AG04450 (cell line): ENCODE measurements at regions not wholly inside any gene's neighbourhood (a gene's known extent, or its start where the extent isn't known, plus 50 kb on each side); places are given as distances from the start of the nearest gene placed in this dataset.

ENCODE experiments used
- CTCF ChIA-PET: fragments of 300-600, 350-600 bp; formaldehyde crosslinking; extraction: SDS; loops from one replicate; lab custom pipeline; 2022; ENCODE audit warnings: antibody characterized with exemption, inconsistent platforms; lab: Charles Lee
- POLR2A ChIA-PET: fragments of 350-600 bp; formaldehyde crosslinking; extraction: SDS; loops from one replicate; lab custom pipeline; 2021; ENCODE audit warnings: antibody characterized with exemption, inconsistent platforms; lab: Yijun Ruan, JAX
- DNase-seq: peaks from one replicate; pipeline ENCODE4 v3.0.0-alpha.2; 2011; ENCODE audit warnings: low read depth, low spot score
- H3K27ac ChIP-seq: one replicate; pipeline ENCODE4 v1.5.1; 2012; ENCODE audit warnings: low read depth, low read length, control low read depth
- H3K27me3 ChIP-seq: one replicate; pipeline ENCODE4 v1.6.0; 2012; ENCODE audit warnings: low read length; ENCODE audit not compliant: control insufficient read depth, insufficient read depth
- H3K4me3 ChIP-seq: 2 replicates; pipeline ENCODE4 v1.5.1; 2011; ENCODE audit warnings: mild to moderate bottlenecking, low read depth, low read length, control low read depth
- H3K9me3 ChIP-seq: 2 replicates; pipeline ENCODE4 v1.5.1; 2012; ENCODE audit warnings: low read length; ENCODE audit not compliant: control insufficient read depth, insufficient read depth
- TF ChIP-seq, protein P1 (sequence below): IDR thresholded peaks from 2 replicates; pipeline ENCODE4 v1.5.1; 2011; ENCODE audit warnings: low read depth, low read length, control low read depth, inconsistent platforms

DNA sequence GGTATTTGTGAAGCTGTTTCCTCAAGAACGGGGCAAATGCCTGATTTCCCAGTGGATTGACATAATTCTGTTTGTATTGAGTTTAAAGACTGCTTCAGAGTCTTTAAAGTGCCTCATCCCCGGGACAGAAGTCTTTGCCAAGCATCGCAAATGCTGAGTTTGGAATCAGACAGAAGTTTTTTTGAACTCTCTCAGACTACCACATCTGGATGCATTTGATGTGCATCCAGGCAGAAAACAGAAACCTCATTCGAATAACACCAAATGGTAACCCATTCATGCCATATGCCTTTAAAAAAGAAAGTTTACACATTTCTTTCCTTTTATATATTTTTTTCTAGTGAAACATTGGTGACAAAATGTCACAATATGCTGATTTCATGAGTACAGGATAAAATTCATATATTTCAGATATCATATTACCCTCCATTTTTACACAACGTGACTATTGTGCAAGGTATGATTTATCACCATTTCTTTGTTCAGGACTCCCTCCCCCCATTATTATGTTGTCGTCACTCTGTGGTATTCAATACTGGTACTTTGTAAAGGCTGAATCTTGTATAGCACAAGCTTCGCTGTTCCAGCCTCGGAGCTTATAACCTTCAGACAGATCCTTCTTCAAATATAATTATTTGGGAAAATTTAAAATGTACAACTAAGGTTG is 91.1 kb downstream of the ZNF608 start:
- TF ChIP-seq, protein P1, sequence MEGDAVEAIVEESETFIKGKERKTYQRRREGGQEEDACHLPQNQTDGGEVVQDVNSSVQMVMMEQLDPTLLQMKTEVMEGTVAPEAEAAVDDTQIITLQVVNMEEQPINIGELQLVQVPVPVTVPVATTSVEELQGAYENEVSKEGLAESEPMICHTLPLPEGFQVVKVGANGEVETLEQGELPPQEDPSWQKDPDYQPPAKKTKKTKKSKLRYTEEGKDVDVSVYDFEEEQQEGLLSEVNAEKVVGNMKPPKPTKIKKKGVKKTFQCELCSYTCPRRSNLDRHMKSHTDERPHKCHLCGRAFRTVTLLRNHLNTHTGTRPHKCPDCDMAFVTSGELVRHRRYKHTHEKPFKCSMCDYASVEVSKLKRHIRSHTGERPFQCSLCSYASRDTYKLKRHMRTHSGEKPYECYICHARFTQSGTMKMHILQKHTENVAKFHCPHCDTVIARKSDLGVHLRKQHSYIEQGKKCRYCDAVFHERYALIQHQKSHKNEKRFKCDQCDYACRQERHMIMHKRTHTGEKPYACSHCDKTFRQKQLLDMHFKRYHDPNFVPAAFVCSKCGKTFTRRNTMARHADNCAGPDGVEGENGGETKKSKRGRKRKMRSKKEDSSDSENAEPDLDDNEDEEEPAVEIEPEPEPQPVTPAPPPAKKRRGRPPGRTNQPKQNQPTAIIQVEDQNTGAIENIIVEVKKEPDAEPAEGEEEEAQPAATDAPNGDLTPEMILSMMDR: no peak
- CTCF ChIA-PET: no interaction called here
- Histone ChIP-seq H3K27ac (no peak overlapping the region), H3K9me3 (no peaks in the 10 kb centered on the region), H3K27me3 (no peaks in the 10 kb centered on the region), H3K4me3 (no peak overlapping the region; the same call in 1 of the 2 replicates)
- DNase-seq: no peak
- POLR2A ChIA-PET: no interaction called here

DNA sequence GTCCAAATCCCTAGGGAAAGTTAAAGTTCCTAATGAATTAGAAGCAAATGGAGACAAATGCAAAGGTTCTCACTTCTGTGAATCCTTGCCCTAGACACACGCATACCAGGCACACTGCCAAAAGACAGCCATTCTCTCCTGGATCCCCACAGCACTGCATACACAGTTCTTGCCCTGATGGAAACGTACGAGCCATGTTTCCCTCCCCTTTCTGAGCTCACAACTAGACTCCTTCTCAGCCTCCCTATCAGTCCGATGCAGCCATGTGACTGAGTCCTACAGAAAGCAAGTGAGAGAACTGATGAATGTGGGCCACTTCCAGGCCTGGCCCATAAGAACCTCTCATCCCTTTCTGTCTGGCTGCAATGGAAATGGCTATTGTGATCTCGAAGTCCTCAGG is 92.0 kb downstream of the ZNF608 start:
- no peak for DNase-seq
- Histone ChIP-seq H3K27ac (no peak overlapping the region), H3K4me3 (no peak overlapping the region), H3K9me3 (no peaks in the 10 kb centered on the region), H3K27me3 (no peaks in the 10 kb centered on the region)
- CTCF ChIA-PET: no interaction called here
- TF ChIP-seq, protein P1: no peak
- POLR2A ChIA-PET: no interaction called here

DNA sequence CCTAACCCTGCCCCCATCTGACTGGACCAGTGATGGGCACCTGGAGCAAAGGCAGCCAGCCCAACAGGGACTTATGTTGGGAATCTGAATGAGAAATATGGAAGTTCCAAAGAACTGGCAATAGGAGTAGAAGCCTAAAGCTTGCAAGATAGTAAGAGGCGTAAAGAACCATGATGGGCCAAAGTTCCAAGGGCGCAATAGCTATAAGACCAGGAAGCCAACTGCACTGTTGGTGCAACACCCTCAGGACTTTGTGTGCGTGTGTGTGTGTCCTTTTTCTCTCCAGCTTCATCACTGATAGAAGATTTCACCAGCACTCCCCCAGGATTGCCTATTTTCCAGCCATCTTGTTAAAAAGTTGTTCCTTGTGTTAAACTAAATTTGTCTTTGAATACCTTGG is 92.8 kb downstream of the ZNF608 start:
- Histone ChIP-seq H3K27me3 (no peaks in the 10 kb centered on the region), H3K27ac (no peak overlapping the region), H3K4me3 (no peak overlapping the region), H3K9me3 (no peaks in the 10 kb centered on the region)
- no peak for DNase-seq
- CTCF ChIA-PET: no interaction called here
- POLR2A ChIA-PET: no interaction called here
- TF ChIP-seq, protein P1: no peak

DNA sequence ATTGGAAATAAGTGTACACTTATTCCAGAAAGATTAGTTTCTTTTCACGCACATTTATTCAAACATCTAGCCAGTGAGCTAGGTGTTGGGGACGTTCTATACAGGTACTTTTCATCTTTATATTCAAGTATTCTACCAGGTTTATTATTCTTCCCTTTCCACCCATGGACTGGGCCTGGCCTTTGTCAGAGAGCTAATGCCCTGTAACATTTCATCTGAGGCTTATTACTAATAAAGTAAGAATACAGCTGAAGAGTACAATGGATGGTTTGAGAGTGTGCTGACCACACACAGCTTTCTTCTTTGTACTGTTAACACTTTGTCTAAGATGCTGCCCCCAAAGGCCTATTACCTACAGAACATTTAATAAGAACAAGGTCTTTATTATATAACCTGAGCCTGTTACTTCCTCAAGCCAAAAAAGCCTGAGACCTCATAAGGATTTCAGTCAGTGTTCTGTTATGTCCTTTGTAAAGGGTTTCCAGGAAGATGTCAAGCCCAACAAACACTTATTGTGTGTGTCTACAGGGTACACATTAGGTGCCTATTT is 93.5 kb downstream of the ZNF608 start:
- no peak overlapping the region for H3K4me3 ChIP-seq
- H3K27ac ChIP-seq: no peak overlapping the region
- H3K27me3 ChIP-seq: no peaks in the 10 kb centered on the region
- ChIA-PET CTCF (no interaction called here), POLR2A (no interaction called here)
- TF ChIP-seq, protein P1: no peak
- no peak for DNase-seq
- no peaks in the 10 kb centered on the region for H3K9me3 ChIP-seq

DNA sequence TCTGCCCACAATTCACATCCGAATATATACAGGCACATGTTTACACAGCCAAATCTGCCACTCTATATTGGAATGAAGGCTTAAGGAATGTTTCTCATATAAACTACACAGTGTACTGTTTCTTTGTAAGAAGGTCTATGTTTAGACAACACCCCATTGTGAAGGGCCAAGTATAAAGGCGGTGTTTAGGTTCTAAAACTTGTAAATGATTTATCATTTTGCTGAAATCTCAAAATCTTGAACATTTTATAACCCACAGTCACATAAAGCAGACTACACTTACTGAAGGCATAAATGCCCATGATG is 94.0 kb downstream of the ZNF608 start:
- Histone ChIP-seq H3K4me3 (peak overlapping the region; percentile 18; the same call in 1 of the 2 replicates), H3K27me3 (no peaks in the 10 kb centered on the region), H3K9me3 (no peaks in the 10 kb centered on the region), H3K27ac (no peak overlapping the region)
- TF ChIP-seq, protein P1: no peak
- no peak for DNase-seq
- ChIA-PET POLR2A (interaction anchor here (2.3 kb wide), 1 partner anchor 9 kb away, joined by 12 read pairs; no protein-coding TSS in a partner anchor), CTCF (no interaction called here)
